Posterior vena cava (tissue), 2 donors: ENCODE measurements at regions not wholly inside any gene's neighbourhood (a gene's known extent, or its start where the extent isn't known, plus 50 kb on each side); places are given as distances from the start of the nearest gene placed in this dataset.

Source experiments
- DNase-seq: peaks from one replicate; pipeline ENCODE4 v3.0.0-alpha.2; 2020; ENCODE audit warnings: low spot score
- intact Hi-C, 2 donors: fragments of 100-400 bp; cut with DNase I; formaldehyde crosslinking; loops; one replicate each; pipeline versions ENCODE4 v1.14.1 to v1.14.2; 2022 to 2023
- donor health status: DM: yes; HTN: yes; CAD: no.
- donor health status: DM: yes; HTN: yes; CAD: no.

DNA sequence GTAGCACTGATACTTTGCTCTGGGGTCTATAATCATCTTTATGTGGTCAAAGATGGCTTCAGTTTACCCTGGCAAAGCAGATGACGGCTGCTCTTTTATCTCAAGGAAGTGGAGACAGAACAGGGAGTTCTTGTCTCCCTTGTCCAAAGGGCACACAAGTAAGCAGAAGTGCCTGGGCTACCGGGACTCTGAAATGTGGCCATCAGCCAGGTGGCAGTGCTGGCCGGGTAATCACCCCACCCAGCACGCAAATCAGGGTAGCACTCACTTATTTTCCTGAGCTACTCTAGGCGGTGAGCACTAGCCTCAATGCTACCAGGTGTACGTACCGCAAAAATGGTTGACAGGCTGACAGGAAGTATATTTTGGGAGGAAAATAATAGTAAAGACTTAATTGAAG is 119.7 kb upstream of the ETAA1 start:
- intact Hi-C loops = no loop called here
- no peak for DNase-seq

DNA sequence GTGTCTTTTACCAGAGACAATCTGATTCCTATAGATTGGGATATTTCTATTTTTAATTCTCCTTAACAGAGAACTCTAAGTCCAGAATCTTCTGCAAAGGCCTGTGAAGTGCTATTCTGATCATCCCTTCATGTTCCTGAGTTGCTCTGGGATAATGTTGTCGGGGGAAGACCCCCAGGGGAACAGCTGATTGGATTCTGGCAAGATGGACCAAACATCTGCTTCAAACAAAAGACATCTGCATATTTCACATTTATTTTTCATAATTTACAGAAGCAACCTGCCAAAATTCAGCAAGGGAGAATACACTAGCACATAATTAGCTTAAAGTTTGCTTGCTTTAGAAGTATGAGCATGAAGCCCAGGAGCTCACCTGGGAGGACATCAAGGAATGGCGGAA is 116.0 kb upstream of the ETAA1 start:
- intact Hi-C loops = no loop called here

GRCh38 chr2:67283641-67284040 is 113.5 kb upstream of the ETAA1 start:
- no peak for DNase-seq
- intact Hi-C loops = no loop called here

More for the DNA sequence above, 116.0 kb upstream of the ETAA1 start:
- DNase-seq = no peak

DNA sequence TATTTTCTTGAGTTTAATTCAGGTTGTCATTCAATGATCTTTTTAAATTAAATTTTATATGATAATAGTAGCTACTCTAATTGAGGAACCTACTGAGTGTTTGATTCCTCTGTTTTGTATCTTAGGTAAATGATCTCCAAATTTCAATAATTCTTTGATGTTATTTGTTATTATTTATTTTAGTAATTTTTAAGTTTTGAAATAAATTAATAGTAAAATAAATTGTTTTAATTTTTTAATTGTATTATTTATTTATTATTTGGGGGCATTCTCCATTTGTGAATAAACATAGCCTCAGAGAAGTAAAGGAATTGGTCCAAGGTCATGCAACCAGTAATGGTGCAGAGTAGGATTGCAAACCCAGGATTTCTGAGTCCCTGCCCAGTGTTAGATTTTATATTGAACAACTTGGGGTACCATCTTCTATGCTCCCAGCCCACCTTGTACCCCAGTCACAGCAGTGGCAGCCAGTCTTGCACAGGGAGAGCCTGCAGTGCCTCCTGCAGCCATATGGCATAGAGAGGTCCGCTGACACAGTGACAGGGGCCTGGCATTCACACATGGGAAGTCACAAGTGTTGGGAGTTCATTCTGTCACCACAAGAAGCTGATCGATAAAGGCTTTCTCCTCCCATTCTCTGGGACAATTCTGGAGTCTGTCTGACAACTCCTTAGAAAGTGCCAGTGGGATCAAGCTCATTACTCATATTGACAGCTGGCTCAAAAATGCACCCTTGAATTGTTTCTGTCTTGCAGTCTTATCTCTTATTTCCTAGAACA is 110.0 kb upstream of the ETAA1 start:
- intact Hi-C loops = no loop called here
- DNase-seq = no peak

DNA sequence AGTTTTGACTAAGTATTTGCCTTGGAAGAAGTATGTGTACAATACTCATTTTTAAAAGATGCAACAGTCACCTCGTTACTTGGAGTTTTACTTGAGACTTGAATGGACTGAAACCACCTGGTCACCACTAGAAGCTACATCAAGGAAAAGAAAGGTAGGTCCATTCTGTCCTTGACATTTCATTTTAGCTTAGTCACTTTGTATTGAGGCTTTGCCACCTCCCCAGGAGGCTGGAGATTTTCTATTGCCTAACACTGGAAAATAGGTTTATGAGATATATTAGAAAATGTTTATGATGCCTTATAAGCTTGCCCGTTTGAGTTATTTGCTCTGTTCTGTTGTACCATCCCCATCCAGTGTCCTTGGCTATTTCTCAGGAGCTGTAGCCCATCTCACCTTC is 107.9 kb upstream of the ETAA1 start:
- DNase-seq = no peak
- intact Hi-C loops = no loop called here

GRCh38 chr2:67289921-67290371 is 107.2 kb upstream of the ETAA1 start:
- intact Hi-C loops = no loop called here
- DNase-seq = no peak

GRCh38 chr2:67290451-67291290 is 106.5 kb upstream of the ETAA1 start:
- no peak for DNase-seq
- intact Hi-C loops = no loop called here

- intact Hi-C loops = no loop called here
Observed at GRCh38 chr2:67294218-67294617, 102.9 kb upstream of the ETAA1 start.

GRCh38 chr2:67295406-67295805 is 101.7 kb upstream of the ETAA1 start:
- intact Hi-C loops = no loop called here
- DNase-seq = no peak

More at GRCh38 chr2:67294218-67294617, 102.9 kb upstream of the ETAA1 start:
- DNase-seq = no peak

DNA sequence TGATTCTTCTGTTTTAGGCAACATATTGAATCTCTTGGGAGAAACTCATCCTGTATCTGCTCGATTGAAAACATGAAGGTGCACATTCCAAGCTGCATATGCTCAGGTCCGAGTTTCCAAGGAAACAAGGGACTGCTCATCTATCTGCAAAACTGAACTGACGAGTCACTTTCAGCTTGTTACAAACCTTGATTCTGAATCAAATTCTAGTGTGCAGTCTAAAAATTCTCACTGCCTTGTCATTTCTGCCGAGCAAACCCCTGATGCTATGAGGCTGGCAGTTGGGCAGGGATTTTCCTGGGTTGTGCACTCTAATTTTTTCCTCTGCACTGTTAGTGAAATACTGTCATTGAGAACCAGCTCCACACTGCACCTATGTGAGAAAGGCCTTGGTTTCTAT is 101.3 kb upstream of the ETAA1 start:
- intact Hi-C loops = no loop called here
- no peak for DNase-seq

- no peak for DNase-seq
- intact Hi-C loops = no loop called here
Observed at GRCh38 chr2:67304300-67304890, 92.7 kb upstream of the ETAA1 start.

DNA sequence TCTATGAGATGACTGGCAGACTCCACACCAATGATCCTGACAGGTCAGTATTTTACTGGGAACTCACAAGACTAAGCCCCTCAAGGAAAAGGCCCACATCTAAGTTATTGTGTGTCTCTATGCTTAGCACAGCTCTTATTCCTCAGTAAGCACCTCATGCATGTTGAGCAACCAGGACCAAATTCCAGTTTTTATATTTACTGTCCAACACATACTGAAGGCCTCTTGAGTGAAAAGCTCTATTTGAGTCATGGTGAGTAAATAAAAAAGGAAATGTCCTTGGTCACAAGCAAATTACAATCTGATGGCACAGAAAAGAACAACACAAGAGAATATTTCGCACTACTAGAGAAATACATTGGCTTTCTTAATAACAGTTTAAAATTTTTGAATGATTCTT is 87.9 kb upstream of the ETAA1 start:
- no peak for DNase-seq
- intact Hi-C loops = no loop called here

GRCh38 chr2:67311536-67311935 is 85.6 kb upstream of the ETAA1 start:
- intact Hi-C loops = no loop called here
- no peak for DNase-seq

DNA sequence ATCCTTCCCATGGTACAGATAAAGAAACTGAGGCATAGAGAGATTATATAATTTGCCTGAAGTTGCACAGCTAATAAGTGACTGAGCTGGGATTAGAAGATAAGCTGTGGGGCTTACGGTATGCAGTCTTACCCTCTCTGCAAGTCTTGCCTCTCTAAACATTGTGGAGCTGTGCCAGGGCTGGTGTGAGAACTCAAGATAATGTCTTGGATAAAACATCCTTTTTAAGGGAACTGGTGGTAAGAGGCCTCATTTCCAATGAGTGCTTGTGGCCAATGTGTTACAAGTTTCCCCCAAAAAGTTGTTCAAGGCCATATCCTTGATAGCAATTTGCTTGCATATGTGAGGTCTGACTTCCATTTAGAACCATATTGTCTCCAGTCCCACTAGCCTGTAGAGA is 84.3 kb upstream of the ETAA1 start:
- DNase-seq = no peak
- intact Hi-C loops = no loop called here

- intact Hi-C loops = no loop called here
- DNase-seq = no peak
Observed at GRCh38 chr2:67313536-67313935, 83.6 kb upstream of the ETAA1 start.

DNA sequence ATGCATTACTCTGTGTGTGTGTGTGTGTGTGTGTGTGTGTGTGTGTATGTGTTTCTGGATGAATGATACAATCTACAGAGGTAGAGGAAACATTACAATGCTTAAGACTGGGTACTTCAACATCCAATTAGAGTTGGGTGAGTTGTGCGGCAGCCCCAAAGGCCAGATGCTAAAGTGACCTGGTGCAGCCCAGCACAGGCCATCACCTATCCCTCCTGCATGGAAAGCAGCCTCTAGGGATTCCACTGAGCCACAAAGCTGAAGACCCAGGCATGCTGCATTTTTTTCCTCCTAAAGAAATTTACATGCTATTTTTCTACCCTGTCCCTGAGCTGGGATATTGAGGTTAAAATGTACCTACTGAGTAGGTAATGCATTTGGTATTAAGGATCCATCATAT is 79.1 kb upstream of the ETAA1 start:
- intact Hi-C loops = no loop called here
- DNase-seq = no peak

DNA sequence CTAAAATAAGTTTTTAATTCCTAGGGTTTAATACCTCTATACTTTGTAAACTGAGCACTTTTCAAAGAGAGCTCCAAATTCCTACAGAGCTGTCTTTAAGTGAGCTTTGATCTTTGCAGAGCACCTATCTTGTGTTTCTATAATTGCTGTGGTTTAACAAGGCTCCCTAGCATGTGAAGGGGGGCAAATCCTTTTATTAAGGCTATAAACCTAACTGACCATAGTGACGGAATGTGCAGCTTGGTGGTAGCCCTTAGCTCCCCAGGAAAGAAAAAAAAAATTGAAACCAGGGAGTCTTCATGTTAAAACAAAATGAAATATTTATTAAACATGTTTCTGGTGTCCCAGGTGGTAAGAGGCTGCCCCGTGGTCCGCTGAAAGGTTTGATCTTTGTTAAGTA is 78.6 kb upstream of the ETAA1 start:
- intact Hi-C loops = no loop called here
- no peak for DNase-seq

GRCh38 chr2:67318993-67319481 is 78.1 kb upstream of the ETAA1 start:
- DNase-seq = no peak
- intact Hi-C loops = no loop called here

DNA sequence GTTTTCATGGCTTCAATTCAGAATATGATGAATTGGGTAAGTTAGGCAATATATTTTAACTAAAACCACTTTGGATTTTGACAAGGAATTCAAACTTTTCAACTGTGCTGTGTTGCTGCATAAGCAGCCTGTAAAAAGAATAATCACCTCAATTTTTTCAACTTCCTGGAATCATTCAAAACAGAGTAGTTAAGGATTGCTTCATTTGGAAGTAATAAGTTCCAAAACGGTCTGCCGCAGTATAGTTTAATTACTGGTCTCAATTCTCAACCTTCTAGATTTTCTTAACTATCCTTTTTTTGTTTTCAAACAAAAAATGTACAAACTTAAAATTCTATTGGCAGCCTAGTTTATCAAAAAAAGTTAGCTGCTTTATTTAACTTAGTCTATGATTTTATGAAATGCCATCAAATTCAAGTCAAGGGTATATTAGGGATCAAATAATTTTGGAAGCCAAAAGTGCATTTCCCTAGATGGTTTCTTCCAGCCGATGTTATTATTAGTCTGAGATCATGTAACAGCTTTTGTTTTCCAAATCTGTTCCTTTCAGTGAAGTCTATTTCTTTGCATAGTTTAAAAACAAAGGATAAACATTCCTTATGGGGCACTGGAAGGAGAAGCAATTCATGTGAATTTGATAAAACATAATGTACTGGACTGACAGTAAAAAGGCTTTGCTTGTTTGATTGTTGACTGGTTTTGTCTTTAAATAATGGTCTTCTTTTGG is 76.1 kb upstream of the ETAA1 start:
- DNase-seq = no peak
- intact Hi-C loops = loop anchor here in 1 of 2 donors (5.0 kb wide), 1 partner anchor 879 kb away; no protein-coding TSS in a partner anchor

DNA sequence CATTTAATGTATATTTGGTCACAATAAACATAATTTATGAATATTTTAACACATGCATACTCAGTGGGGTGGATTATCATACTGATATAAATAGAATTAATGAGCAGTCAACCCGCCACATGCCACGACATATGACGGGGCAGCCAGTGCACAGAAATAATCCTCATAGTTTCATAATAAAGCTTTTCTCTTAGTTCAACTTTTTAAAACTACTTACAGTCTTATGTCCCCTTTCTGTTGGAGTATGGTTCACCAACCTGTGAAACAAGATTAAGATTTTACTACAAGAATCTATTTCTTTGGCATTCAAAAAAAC is 75.6 kb upstream of the ETAA1 start:
- no peak for DNase-seq
- intact Hi-C loops = loop anchor here in 1 of 2 donors (5.0 kb wide), 1 partner anchor 879 kb away; no protein-coding TSS in a partner anchor
